ENCODE measurements at regions not wholly inside any gene's neighbourhood (a gene's known extent, or its start where the extent isn't known, plus 50 kb on each side); places are given as distances from the start of the nearest gene placed in this dataset.

GRCh38 chr3:193972832-193973231 lies 163.1 kb upstream of the HES1 start:
- BruUV-seq (replicated peaks), result no TSS peak
- Histone ChIP-seq H3K79me2 (ENCODE audit: insufficient read depth, low read length) (no peaks in the 10 kb centered on the region), H3K9me2 (ENCODE audit: insufficient read depth) (no peaks in the 10 kb centered on the region), H3K4me2 (ENCODE audit: low read length) (no peak overlapping the region), H3K27me3 (ENCODE audit: insufficient read depth, low read length) (no peaks in the 10 kb centered on the region; the same call in none of the 2 replicates), H2AFZ (ENCODE audit: low read depth, low read length, poor library complexity, severe bottlenecking) (no peak overlapping the region), H3K27ac (ENCODE audit: low read depth, low read length) (no peak overlapping the region), H4K20me1 (ENCODE audit: insufficient read depth) (no peaks in the 10 kb centered on the region), H3K4me3 (replicated peaks in 1 of 2; ENCODE audit: low read depth in 1 of 2, low read length in 2 of 2) (no peak overlapping the region), H3K4me1 (ENCODE audit: control insufficient read depth in 1 of 2, insufficient read depth in 2 of 2, low read length in 2 of 2) (peaks cover 0 to 8% of the 10 kb centered on the region in 2 experiments; a peak in 1 of 4 replicates), H3K9ac (ENCODE audit: low read length) (no peak overlapping the region), H3K36me3 (ENCODE audit: control insufficient read depth in 1 of 2, insufficient read depth in 2 of 2, low read length in 2 of 2) (no peaks in the 10 kb centered on the region), H3K9me3 (ENCODE audit: control insufficient read depth in 1 of 2, insufficient read depth in 1 of 2, low read depth in 1 of 2, low read length in 2 of 2) (no peaks in the 10 kb centered on the region)
- intact Hi-C loops (cut with micrococcal nuclease), result no loop called here
- DNase-seq (ENCODE audit: low read depth, low spot score) (no peak), ATAC-seq (no peak)
- RAD21 ChIA-PET (ENCODE audit: low non-redundant PET in 1 of 2, low total read pairs in 2 of 2, uncharacterized antibody in 2 of 2, unreplicated experiment in 2 of 2), result no interaction called here
- CTCF ChIA-PET, result no interaction called here
- POLR2A ChIA-PET, result no interaction called here
- no peak for TF ChIP-seq YY1 (IDR thresholded peaks at IDR 0.05; ENCODE audit: extremely low read depth, insufficient replicate concordance, low read depth, low read length)
- no peak for TF ChIP-seq ZNF274 (IDR thresholded peaks at IDR 0.05; ENCODE audit: low read depth, low read length)
- TF ChIP-seq EZH2phosphoT487 (IDR thresholded peaks at IDR 0.05; ENCODE audit: borderline replicate concordance), result no peak
- TF ChIP-seq CEBPB (IDR thresholded peaks at IDR 0.05; ENCODE audit: low read depth), result no peak
- TF ChIP-seq CBX3 (IDR thresholded peaks at IDR 0.05; ENCODE audit: low read depth), result no peak
- TF ChIP-seq SIN3A (IDR thresholded peaks at IDR 0.05; ENCODE audit: low read depth), result no peak
- TF ChIP-seq ZFX (IDR thresholded peaks at IDR 0.05), result no peak

- Histone ChIP-seq H3K4me3 (replicated peaks in 1 of 2; ENCODE audit: low read depth in 1 of 2, low read length in 2 of 2) (no peak overlapping the region), H3K4me2 (ENCODE audit: low read length) (no peak overlapping the region), H3K36me3 (ENCODE audit: control insufficient read depth in 1 of 2, insufficient read depth in 2 of 2, low read length in 2 of 2) (no peaks in the 10 kb centered on the region), H3K27ac (ENCODE audit: low read depth, low read length) (no peak overlapping the region), H2AFZ (ENCODE audit: low read depth, low read length, poor library complexity, severe bottlenecking) (no peak overlapping the region), H3K9ac (ENCODE audit: low read length) (no peak overlapping the region), H3K27me3 (ENCODE audit: insufficient read depth, low read length) (no peaks in the 10 kb centered on the region; the same call in none of the 2 replicates), H3K9me2 (ENCODE audit: insufficient read depth) (no peaks in the 10 kb centered on the region), H3K4me1 (ENCODE audit: control insufficient read depth in 1 of 2, insufficient read depth in 2 of 2, low read length in 2 of 2) (peaks cover 0 to 8% of the 10 kb centered on the region in 2 experiments; a peak in 1 of 4 replicates), H3K9me3 (ENCODE audit: control insufficient read depth in 1 of 2, insufficient read depth in 1 of 2, low read depth in 1 of 2, low read length in 2 of 2) (no peaks in the 10 kb centered on the region), H4K20me1 (ENCODE audit: insufficient read depth) (no peaks in the 10 kb centered on the region), H3K79me2 (ENCODE audit: insufficient read depth, low read length) (no peaks in the 10 kb centered on the region)
- BruUV-seq (replicated peaks), result no TSS peak
- DNase-seq (ENCODE audit: low read depth, low spot score), result no peak
- RAD21 ChIA-PET (ENCODE audit: low non-redundant PET in 1 of 2, low total read pairs in 2 of 2, uncharacterized antibody in 2 of 2, unreplicated experiment in 2 of 2), result no interaction called here
- CTCF ChIA-PET, result no interaction called here
- POLR2A ChIA-PET, result no interaction called here
- no peak for TF ChIP-seq JUND (IDR thresholded peaks at IDR 0.05)
- no peak for TF ChIP-seq ZBTB33 (IDR thresholded peaks at IDR 0.05; ENCODE audit: extremely low read depth, insufficient replicate concordance, low read length)
- TF ChIP-seq EZH2 (IDR thresholded peaks at IDR 0.05), result no peak
- no peak for ATAC-seq
- intact Hi-C loops (cut with micrococcal nuclease), result no loop called here
Measured at GRCh38 chr3:193974191-193974652, 161.7 kb upstream of the HES1 start.
